ENCODE measurements at regions not wholly inside any gene's neighbourhood (a gene's known extent, or its start where the extent isn't known, plus 50 kb on each side); places are given as distances from the start of the nearest gene placed in this dataset.

DNA sequence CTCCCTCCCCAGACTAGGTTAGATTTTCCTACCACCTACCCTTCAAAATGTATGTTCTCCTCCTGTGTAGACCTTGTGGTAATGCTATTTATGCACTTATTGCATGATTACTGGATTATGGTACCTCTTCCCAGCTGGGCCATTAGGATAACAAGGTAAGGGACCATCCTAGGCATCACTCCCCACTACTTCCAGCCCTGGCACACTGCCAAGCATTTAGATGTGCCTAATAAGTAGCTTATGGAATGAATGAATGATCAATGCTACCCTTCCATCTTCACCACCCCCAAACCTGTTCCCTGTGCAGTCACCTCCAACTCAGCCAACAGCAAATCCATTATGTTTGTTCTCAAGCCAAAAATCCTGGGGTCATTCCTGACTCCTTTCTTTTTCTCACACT is 93.4 kb downstream of the C1QL2 start:
- TF ChIP-seq, protein P1, sequence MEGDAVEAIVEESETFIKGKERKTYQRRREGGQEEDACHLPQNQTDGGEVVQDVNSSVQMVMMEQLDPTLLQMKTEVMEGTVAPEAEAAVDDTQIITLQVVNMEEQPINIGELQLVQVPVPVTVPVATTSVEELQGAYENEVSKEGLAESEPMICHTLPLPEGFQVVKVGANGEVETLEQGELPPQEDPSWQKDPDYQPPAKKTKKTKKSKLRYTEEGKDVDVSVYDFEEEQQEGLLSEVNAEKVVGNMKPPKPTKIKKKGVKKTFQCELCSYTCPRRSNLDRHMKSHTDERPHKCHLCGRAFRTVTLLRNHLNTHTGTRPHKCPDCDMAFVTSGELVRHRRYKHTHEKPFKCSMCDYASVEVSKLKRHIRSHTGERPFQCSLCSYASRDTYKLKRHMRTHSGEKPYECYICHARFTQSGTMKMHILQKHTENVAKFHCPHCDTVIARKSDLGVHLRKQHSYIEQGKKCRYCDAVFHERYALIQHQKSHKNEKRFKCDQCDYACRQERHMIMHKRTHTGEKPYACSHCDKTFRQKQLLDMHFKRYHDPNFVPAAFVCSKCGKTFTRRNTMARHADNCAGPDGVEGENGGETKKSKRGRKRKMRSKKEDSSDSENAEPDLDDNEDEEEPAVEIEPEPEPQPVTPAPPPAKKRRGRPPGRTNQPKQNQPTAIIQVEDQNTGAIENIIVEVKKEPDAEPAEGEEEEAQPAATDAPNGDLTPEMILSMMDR (conservative IDR thresholded peaks at IDR 0.05), result no peak
- no peak overlapping the region for H3K27ac ChIP-seq

DNA sequence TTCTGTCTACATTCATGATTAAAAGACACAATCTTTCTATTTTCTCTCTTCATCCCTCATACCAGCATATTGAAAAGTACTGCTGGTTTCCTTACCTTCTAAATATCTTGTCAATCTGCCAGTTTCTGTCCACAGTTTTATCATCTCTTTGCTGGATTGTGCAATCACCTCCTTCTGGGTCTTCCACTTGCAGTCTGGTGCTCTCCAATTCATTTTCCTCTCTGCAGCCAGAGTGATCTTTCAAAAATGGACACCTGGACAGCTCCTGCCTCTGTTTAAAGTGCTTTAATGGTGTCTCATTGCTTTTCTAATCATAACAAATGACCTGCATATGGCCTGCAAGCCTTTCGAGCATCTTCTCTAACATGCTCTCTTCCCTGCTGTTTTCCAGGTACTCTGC is 94.0 kb downstream of the C1QL2 start:
- peak overlapping the region; percentile 68; the same call in 1 of the 2 replicates for H3K27ac ChIP-seq
- TF ChIP-seq, protein P1 (conservative IDR thresholded peaks at IDR 0.05), result no peak

DNA sequence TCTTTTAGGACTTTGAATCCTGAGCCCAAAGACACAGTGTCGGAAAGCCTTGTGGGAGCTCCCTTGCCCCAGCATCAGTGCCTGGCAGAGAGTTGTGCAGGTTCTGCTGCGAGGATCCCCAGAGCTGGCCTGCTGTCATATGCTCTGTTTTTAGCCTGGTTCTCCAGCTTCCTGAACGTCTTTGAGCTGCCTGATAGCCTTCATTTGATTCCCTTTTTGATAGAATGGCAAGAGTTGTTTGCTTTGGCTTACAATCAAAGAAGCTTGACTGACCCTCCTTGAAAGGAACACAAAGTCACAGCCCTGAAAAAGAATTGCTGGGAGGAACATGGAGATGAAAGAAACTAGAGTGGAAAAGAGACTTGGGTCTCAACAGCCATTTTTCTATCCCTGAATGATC is 95.4 kb downstream of the C1QL2 start:
- peak overlapping the region; percentile 68 for H3K27ac ChIP-seq
- TF ChIP-seq, protein P1 (conservative IDR thresholded peaks at IDR 0.05), result no peak

DNA sequence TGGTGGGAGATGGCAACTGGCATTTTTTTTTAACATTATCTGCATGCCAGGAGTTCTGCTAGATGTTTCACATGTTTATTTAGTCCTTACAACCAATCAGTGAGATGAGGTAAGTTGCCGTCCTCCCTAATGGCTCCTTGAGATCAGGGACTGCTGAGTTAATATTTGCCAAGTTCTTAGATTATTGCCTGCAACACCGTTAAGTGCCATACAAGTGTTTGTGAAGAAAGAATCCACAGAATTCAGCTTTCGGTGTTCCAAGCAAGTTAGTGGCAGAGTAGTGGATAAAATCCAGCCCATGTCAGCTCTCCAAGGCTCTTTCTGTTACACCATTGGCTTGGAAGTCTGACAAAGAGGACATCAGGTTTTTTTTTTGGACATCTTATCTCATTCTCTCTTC is 95.9 kb downstream of the C1QL2 start:
- H3K27ac ChIP-seq, result peak overlapping the region; percentile 68
- TF ChIP-seq, protein P1 (conservative IDR thresholded peaks at IDR 0.05), result no peak

DNA sequence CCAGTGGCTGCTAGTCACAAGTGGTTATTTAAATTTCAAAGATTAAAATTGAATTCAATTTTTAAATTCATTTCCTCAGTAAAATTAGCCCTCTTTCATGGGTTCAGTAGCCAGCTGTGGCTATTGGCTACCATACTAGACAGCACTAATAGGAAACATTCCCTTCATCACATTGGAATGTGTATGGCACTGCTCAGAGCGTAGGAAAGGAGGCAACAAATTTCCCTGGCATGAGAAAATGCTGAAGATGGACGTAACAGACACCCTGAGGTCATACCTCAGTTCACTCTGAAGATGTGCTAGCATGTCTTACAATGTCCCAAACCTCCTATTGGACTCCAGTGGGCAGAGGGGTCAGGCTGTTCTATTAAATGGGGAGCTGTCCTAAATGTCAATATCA is 96.4 kb downstream of the C1QL2 start:
- H3K27ac ChIP-seq, result peak overlapping the region; percentile 68
- TF ChIP-seq, protein P1 (conservative IDR thresholded peaks at IDR 0.05), result no peak

DNA sequence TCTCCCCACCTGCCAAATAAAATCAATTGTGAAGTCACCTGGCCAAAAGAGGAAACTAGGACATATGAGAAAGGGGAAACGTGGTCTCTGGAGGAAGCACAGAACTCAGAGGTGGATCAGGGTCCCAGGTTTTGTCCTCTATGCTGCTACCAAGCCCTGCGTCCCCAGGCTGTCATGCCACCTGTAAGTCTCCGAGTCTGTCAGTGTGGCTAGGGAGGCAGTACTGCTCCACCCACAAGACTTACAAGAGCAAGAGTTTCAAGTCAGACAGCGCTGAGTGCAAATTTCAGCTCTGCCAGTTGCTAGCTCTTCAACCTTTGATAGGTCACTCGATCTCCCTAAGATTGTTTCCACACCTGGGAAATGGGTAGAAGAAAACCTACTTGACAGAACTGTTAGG is 98.6 kb downstream of the C1QL2 start:
- TF ChIP-seq, protein P1 (conservative IDR thresholded peaks at IDR 0.05), result no peak
- H3K27ac ChIP-seq, result no peak overlapping the region

DNA sequence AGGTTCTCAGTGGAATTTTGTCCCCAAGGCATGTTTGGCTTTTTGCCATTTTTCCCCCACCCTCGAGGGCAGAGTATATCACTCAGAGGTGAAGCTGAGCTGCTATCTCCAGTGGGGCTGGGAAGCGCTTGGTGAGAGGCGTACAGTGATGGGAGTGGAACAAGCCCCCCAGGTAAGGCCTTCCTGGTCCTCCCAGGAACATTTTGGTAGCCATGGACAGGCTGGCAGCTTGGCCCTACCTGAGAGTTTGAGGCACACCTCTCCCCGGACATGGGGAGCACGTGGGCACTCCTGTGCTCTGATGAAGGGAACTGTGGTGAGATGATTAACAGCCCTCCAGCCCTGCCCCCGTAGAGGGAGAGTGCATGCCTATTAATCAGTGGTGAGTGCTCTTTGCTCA is 99.3 kb downstream of the C1QL2 start:
- H3K27ac ChIP-seq, result no peak overlapping the region
- TF ChIP-seq, protein P1 (conservative IDR thresholded peaks at IDR 0.05), result no peak

All from VCaP (cell line).